NCI-H2196 treated with DMSO at 0.1 percent for 48 hours (cell line): ENCODE measurements at regions not wholly inside any gene's neighbourhood (a gene's known extent, or its start where the extent isn't known, plus 50 kb on each side); places are given as distances from the start of the nearest gene placed in this dataset.

Experiments used
- DNase-seq: peaks from one replicate; lab custom pipeline; 2025; ENCODE audit not compliant: unreplicated experiment; lab: John Stamatoyannopoulos, UW

DNA sequence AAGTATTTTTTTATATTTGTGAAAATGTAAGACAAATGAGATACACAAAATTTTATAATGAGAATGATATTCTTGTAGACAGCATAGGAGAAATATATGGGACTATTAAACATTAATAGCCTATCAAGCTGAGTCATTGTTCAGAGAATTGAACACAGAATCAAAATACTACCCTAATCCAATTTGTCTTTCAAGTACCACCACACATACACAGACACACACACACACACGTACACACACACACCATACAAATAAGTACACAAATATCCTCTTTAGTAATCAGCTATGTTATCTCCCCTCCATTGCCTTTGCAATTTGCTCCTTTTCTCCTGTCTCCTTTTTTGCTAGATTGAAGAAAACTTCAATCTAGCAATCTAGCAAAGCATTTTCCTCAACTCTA lies 499.3 kb downstream of the FOXG1 start:
- DNase-seq: no peak

DNA sequence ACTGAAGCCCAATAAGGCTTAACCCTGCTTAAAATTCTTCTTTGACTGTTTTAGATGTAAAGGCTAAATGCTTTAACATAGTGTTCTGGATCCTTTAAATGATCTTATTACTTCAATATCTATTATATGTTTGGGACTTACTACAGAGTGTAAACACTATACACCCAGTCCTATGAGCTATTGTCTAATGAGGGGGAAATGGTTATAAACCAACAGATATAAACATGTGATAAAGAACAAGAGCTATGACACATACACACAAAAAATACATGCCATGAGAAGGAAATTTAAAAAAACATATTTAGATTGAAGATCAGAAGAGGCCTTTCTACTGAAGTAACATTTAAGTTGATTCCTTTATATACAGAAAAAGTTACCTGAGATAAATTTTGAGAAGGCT lies 505.1 kb downstream of the FOXG1 start:
- no peak for DNase-seq

DNA sequence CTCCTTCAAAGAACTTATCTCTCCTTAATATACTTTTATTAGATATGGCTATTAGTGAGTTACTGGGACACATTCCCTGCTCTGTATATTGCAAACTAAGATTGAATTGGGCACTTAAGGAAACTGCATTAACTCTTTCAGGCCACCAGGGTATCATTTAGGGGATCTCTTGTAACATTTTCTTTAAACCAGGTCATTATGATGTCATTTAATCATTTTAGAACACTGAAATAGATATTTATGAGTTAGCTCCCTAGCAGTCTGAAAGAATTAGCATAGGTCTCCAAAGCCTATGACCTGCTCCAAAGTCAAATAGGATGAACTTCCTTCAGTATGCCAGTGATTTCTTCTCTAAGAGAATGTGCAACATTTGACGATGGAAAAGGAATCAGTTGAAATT lies 506.9 kb downstream of the FOXG1 start:
- no peak for DNase-seq

DNA sequence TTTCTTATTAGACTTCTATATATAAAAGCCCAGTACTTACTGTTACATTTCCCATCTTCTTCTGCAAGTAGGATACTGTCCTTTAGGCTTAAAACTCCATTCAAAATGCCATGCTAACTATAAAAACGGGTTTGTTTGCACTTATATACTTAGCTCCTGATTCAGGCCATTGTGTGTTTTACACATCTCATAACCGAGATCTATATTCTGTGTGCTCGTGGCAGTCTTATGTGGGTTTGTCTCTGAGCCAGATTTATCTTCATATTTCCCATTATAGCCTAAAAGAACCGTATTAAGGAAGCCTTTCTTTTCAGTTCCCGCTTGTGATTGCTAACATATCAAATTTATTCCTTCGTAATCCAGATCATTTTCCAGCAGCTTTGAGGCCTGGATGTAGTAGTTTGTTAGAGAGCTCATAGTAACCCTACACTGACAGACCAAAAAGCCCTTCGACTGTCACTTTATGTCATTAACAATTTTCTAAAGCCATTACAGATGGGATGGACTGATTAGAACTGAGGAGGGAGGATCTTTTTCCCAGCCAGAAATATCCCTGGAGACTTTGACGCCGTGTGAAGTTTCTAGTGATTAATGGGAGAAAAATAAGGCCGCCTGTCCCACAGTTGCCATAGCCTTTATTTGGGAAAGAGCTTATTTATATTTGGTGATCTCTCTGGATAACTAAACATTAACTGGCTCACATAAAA lies 508.5 kb downstream of the FOXG1 start:
- no peak for DNase-seq

DNA sequence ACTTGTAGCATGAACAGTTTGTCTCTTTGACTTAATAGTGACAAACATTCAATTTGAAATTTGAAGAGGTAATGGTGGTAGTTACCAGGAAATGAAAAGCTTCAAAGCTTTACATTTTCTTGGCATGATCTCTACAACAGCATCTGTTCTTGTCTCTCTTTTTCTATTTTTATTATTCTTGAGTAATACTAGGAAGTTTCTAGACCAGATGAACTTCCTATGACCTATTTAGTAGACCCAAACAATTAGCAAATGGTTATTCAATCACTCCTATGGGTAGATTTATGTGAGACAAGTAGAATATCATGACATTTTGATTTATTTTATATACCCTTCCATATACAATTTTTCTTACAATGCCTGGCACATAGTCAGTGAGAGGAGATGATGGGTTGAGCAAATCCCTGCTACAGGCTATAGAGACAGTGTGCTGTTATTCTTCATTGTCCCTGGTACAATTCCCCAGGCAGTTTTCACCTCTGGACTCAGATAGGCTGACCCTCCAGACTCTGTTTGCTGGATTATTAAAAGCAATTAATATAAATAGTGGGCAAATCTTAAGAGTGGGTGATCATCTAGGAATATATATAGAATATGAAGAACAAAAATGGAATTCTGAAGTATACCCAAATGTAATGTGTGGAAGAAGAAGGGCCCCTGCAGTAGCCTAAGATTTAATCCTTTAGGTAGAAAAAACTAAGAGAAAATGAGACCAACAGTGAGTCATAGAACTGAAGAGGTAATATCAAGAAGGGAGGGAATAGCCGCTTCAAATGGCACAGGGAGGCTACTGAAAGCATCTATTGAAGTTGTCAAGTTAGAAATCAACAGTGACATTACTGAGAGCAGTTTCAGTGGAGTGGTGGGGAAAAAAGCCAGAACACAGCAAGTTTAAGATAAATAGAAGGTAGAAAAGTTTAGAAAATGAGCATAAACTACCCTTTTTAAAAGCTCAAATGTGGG lies 512.0 kb downstream of the FOXG1 start:
- no peak for DNase-seq

DNA sequence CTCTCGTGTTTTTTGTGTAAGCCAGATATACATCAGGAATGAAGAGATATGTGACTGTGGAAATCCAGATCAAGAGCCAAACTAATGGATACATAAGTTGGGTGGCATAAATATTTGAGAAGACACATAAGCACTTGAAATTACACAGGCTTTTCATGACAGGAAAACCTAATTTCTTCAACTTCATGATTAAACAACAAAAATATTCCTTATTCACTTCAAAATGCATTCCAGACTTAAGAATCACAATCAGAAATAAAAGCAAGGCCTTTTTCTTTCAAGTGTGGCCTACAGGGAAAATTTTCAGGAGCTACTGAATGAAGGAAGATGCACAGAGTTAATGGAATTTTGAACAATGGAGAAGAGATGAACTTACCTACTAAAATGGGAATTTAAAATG lies 515.6 kb downstream of the FOXG1 start:
- no peak for DNase-seq

DNA sequence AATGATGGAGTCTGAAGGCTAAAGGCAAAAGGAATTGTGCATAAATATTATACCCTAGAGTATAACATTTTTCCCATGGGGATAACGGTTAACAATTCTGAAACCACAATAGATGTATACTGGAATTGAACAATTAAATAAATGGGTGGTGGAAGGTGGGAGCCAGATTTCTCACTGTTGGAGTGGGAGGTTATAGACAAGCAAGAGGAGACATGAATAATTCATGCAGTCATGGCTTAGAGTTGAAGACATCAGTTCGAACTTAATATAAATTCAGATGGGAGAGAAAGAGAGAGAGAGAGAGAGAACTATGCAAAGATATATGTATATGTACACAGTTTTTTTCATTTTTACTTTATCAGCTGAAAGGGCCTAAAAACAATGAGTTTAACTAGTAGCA lies 523.9 kb downstream of the FOXG1 start:
- no peak for DNase-seq

DNA sequence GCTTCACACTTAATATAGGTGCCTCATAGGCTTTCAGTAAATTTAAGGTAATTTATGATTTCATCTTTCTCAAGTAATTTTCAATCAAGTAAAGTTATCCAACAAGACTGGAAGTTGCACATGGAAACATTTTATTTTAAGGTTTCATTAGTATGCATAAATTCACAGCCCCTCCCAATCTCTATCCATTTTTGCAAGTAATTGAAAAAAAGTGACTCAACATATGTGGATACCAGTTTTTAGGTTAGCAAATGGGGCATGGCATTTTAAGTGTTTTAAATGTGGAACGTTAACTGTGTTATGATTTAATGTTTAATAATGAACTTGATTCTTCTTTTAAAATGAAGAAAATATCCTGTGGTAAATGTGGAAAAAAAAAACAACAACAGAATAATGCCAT lies 532.8 kb downstream of the FOXG1 start:
- no peak for DNase-seq

DNA sequence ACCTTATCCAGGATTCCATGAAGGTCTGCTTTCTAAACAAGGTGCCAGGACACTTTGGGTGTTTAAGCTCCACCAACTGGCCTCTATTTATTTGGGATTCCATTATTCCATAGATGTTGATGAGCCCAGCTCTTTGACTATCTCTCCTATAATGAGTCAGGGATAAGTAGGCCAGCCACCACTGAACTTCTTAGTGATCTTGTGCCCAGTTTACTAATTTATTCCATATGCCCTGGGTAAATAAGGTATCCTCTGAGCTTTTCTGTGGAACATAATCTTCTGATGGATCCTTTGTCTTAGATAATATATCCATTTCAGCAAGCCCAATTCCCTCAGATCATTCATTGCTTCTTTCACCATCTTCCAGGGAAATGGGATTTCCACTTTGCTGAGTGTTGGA lies 535.0 kb downstream of the FOXG1 start:
- DNase-seq: no peak

DNA sequence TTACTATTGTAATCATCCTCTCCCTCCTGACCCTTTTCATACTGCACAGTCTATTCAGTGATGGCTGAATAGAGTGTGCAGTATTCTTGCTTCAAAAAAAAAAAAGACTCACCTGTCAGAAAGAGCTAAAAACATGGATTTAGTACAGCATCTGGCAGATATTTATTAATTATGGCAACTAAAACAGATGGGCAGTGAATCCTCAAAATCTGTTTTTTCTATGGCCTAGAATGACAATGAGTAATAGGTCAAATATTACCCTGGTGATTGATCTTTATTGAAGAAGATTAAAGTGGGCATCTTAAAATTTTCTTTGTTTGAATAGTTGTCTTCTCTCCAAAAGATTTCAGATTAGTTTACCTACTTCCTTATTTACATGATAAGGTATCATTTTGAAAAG lies 543.6 kb downstream of the FOXG1 start:
- no peak for DNase-seq

DNA sequence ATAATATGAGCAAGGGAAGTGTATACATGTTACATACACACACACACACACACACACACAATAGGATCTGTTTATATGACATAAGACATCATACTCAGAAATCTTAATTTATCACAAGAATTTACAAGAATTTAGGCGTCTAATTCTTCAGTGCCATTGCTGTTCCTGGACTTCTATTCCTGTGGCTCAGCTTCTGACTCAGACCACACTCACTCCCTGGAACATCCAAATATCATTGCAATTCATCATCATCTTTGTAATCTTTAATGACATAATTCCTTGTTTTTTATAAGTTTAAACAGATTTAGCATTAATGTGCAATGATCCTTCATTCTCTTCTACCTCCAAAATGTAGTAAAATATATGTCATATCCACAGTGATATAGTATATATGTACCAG lies 544.2 kb downstream of the FOXG1 start:
- DNase-seq: no peak

DNA sequence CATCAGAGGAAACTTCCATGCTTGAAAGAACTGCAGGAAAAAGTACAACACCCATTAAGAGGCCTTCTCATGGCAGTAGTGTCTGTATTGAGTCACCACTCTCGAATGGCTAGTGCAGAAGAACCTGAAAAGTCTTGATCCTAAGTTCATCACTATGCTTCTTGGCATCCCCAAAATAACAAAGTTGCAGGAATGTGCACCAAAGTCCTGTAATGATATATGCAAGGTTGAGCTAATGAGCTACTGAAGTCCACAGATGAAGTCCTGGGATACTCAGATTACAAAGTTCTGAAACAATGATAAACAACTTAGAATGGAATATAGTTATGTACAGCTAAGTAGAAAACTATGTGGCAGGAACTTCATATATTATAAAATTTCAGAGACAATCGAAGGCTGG lies 545.4 kb downstream of the FOXG1 start:
- no peak for DNase-seq

DNA sequence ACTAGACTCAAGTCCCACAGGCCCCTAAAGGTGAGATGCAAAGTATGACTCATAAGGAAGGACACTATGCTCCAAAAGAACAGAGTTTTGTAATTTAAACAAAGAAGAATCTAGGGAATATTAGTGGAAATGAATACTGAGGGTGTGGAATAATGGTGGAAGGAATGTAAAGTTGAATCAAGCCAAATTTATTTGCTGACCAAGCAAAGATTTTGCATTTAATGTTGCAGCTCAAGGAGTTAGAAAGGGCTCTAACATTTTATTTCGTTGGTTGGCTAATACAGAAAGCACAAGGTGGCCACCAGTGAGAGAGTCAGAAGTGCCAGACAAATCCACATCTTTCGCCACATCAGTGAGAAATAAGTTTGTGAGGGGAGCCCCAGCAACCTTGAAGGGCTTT lies 550.3 kb downstream of the FOXG1 start:
- no peak for DNase-seq

DNA sequence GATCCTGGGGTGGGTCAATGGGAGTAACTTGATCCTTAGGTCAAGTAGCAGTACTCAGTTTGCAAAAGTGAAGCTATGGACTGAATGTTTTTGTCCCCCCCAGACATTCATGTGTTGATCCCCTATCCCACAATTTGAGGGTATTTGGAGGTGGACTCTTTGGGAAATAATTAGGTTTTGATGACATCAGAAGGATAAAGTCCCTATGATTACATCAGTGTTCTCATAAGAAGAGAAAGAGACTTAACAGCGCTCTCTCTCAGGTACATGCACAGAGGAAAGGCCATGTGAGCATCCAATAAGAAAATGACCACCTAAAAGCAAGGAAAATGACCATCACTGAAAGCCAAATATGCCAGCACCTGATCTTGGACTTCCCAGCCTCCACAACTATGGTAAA lies 550.8 kb downstream of the FOXG1 start:
- DNase-seq: no peak

DNA sequence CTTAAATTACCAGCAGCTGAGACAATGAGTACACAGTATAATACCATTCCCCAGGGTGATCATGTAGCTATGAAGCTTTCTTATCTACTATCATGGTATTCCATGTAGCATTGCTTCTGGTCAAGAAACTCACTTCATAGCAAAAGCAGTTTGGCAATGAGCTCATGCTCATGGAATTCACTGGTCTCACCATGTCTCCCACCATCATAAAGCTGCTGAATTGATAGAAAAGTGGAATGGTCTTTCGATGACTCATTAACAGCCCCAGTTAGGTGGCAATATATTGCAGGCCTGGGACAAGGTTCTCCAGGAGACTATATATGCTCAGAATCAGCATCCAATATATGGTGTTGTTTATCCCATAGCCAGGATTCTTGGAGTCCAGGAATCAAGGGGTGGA lies 553.7 kb downstream of the FOXG1 start:
- DNase-seq: no peak

DNA sequence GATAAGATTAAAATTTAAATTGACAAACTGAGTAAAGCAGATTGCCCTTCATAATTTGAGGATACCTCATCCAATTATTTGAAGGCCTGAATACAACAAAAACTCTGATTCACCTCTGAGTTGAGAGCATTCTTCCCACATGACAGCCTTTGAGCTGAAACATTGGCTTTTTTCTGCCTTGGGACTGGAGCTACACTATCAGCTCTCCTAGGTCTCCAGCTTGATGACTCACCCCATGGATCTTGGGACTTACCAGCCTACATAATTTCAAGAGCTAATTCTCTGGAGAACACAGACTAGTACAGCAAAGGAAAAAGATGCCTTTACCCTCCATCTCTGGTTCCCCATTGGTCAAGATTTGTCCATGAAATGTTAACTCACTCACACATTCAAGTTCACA lies 555.1 kb downstream of the FOXG1 start:
- DNase-seq: no peak

DNA sequence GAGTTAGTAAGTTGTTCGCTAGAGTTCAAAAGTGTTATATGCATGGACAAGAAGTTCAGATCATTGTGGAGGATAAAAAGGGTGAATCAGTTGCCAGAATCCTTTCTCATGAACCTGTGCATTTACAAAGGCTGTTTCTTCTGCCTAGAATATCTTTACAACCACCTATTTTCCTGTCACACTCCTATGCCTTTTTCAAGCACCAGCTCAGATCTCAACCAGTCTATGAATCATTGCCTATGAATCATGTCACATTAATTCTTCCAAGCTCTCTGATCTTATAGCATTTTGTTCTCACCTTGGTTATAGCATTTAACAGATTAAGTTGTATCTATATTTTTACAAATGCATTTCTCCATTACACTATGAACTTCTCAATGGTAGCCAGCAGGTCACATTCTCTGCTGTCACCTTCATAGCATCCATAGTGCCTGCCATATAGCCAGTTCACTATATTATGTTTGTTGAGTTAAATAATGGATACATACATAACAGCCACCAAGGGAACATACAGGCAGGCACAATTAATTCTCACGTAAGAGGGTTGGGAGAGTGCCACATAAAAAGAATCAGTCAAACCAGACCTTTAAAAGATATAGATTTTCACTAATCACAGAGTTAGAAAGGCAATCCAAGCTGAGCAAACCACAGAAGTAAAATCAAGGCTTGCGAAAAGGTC lies 573.0 kb downstream of the FOXG1 start:
- DNase-seq: no peak

DNA sequence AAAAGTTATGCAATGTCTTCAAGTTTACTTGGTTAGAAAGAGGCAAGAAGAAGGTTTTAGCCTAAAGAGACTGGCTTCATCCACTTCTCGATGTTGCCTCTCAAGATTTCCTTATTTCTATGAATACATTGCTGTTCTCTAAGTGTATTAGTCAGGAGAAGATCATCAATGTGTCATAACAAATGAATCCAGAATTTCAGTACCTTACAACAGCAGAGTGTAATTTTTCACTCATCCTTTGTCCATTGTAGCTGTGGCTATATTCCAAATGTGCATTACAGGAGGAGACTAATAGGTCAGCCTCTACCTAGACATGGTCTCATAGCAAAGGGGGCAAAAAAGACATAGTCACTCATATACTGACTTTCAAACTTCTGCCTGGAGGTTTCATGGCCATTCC lies 579.1 kb downstream of the PRKD1 start:
- DNase-seq: no peak

DNA sequence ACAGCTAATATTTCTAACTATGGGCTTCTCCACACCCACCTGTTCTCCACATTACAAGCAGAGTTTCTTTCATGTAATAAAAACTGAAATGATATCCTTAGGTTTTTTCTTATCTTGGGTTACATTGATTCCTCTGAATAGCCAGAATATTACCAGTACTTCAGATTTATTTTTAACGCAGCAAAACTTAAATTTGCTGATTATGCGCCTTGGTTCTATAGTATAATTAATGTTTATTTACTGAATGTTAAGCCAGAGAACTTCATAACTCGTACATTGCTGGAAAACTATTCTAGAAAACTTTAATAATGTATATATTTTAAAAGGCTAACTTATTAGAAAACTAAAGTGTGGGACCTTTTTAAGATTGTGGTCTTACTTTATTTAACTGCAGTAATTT lies 577.2 kb downstream of the PRKD1 start:
- no peak for DNase-seq

DNA sequence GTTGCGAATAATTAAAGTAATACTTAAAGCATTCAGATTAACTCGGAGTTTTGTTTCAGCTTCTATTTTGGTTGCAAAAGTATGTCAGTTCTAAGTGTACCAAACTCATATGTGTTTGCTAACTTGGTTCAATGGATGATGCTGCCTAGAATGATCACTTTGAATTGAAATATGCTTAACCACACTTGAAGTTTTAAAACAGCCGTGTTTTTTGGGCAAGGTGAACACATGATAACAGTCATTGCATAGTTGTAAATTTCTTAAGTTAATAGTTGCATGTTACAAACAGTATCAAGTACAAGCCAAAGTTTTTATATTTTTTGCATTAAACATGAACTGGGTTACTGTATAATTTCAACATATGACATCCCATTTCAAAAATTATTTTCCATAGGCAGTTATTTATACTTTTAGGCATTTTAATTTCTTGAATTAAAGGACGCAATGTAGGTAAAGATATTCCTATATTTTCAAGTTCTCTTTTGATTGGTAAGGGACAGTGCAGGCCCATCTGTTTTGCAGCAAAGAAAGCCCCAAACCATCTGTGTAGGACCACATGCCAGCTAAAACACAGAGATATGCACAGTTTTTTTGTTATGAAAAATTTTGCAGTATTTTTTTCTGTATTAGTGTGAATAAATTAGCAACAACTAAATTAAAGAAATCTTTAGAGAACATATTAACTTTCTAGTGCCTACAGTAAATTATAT lies 575.5 kb downstream of the PRKD1 start:
- DNase-seq: no peak

DNA sequence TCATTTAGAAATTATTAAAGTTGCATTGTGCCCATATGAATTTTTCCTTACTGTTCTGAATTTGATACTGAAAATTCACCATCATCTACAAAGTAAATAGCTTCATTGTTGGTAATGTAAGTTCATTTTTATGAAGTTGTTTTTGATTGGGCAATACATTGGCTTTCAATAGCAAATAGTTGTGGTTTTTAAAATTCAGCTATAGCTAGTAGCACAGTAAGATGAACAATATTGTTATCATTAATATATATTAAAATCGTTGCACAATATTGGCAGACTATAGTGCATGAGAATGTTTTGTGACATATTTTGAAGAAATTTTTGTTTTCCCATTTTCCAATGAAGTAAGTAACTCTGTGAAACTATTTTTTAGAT lies 575.0 kb downstream of the PRKD1 start:
- DNase-seq: no peak
